H1 (cell line): ENCODE measurements at regions not wholly inside any gene's neighbourhood (a gene's known extent, or its start where the extent isn't known, plus 50 kb on each side); places are given as distances from the start of the nearest gene placed in this dataset.

Experiments
- CTCF ChIA-PET: fragments of 300-600 bp; sonication (Branson Sonifier 250); formaldehyde crosslinking; loops from one replicate; lab custom pipeline; 2021; ENCODE audit not compliant: partially characterized antibody; lab: Charles Lee
- POLR2A ChIA-PET: fragments of 300-600 bp; sonication (Branson Sonifier 250); formaldehyde crosslinking; loops from one replicate; lab custom pipeline; 2021; ENCODE audit warnings: inconsistent platforms; ENCODE audit not compliant: partially characterized antibody; lab: Charles Lee
- DNase-seq, 2 experiments: peaks; one replicate each; pipeline versions ENCODE4 v3.0.0 to v3.0.0-alpha.2; 2010 to 2022; ENCODE audit warnings: low spot score in 2 of 2, low read depth in 1 of 2, mixed read lengths in 1 of 2
- FAIRE-seq: peaks from 2 replicates; lab custom pipeline; 2011; peaks lifted over from hg19 to GRCh38; lab: Jason Lieb, UNC
- H2AFZ ChIP-seq: 2 replicates; pipeline ENCODE4 v1.8.1; 2012; ENCODE audit warnings: low read length, inconsistent platforms
- H2AK5ac ChIP-seq: 2 replicates; pipeline ENCODE4 v1.6.1; 2013; ENCODE audit warnings: low read depth, low read length
- H2BK120ac ChIP-seq: replicated peaks from 2 replicates; pipeline ENCODE3; 2013; ENCODE audit warnings: low read depth, low read length, inconsistent platforms
- H2BK12ac ChIP-seq: 2 replicates; pipeline ENCODE4 v1.6.1; 2013; ENCODE audit warnings: low read depth, low read length
- H2BK15ac ChIP-seq: 2 replicates; pipeline ENCODE4 v1.6.1; 2013; ENCODE audit warnings: low read length
- H2BK20ac ChIP-seq: 2 replicates; pipeline ENCODE4 v1.6.1; 2013; ENCODE audit warnings: low read length
- H2BK5ac ChIP-seq: 2 replicates; pipeline ENCODE4 v1.6.1; 2013; ENCODE audit warnings: low read depth, low read length
- H3K14ac ChIP-seq: 2 replicates; pipeline ENCODE4 v1.6.1; 2013; ENCODE audit warnings: inconsistent platforms; ENCODE audit not compliant: insufficient read length
- H3K18ac ChIP-seq: 2 replicates; pipeline ENCODE4 v1.6.1; 2013; ENCODE audit warnings: low read length; ENCODE audit errors: extremely low read depth
- H3K23ac ChIP-seq: 2 replicates; pipeline ENCODE4 v1.6.1; 2013; ENCODE audit warnings: inconsistent platforms; ENCODE audit not compliant: insufficient read length
- H3K23me2 ChIP-seq: 2 replicates; pipeline ENCODE4 v1.6.1; 2013; ENCODE audit warnings: low read depth, low read length
- H3K27ac ChIP-seq: 2 replicates; pipeline ENCODE4 v1.6.1; 2011; ENCODE audit warnings: low read depth, low read length, inconsistent platforms
- H3K27me3 ChIP-seq, 4 experiments: replicated peaks in 1 of 4; 1 replicate in 1 of 4; 2 replicates in 3 of 4; pipeline versions ENCODE4 v1.6.1 to v1.8.1; 2011 to 2013; ENCODE audit warnings: low read length in 3 of 4, mild to moderate bottlenecking in 3 of 4, inconsistent platforms in 2 of 4, mixed read lengths in 2 of 4, moderate library complexity in 1 of 4; ENCODE audit not compliant: control insufficient read depth in 3 of 4, insufficient read depth in 3 of 4; ENCODE audit errors: extremely low read depth in 1 of 4
- H3K36me3 ChIP-seq, 4 experiments: 2 replicates each; pipeline versions ENCODE4 v1.6.1 to v1.8.1; 2011 to 2013; ENCODE audit warnings: mild to moderate bottlenecking in 4 of 4, low read length in 3 of 4, moderate library complexity in 2 of 4, control low read depth in 1 of 4, inconsistent platforms in 1 of 4; ENCODE audit not compliant: insufficient read depth in 4 of 4, control insufficient read depth in 2 of 4
- H3K4ac ChIP-seq: replicated peaks from 2 replicates; pipeline ENCODE3; 2013; ENCODE audit warnings: low read length, low read depth, mixed read lengths, inconsistent platforms; ENCODE audit not compliant: insufficient read length
- H3K4me1 ChIP-seq, 4 experiments: replicated peaks in 1 of 4; 1 replicate in 1 of 4; 2 replicates in 3 of 4; pipeline versions ENCODE4 v1.6.1 to v1.8.1; 2011 to 2013; ENCODE audit warnings: low read length in 3 of 4, inconsistent platforms in 2 of 4, mixed read lengths in 1 of 4; ENCODE audit not compliant: insufficient read depth in 4 of 4, control insufficient read depth in 3 of 4
- H3K4me2 ChIP-seq, 2 experiments: 2 replicates each; pipeline versions ENCODE4 v1.6.1 to v1.8.1; 2011 to 2013; ENCODE audit warnings: low read depth in 2 of 2, low read length in 2 of 2, control low read depth in 1 of 2, inconsistent platforms in 1 of 2, mild to moderate bottlenecking in 1 of 2; ENCODE audit not compliant: insufficient read depth in 1 of 2
- H3K4me3 ChIP-seq, 4 experiments: fragments of 200-600, 300-600 bp in 1 of 4; sonication (generic), shearing (Covaris generic), sonication (Bioruptor Twin) in 1 of 4; 2 replicates each; pipeline versions ENCODE4 v1.5.1 to v1.8.1; 2011 to 2016; ENCODE audit warnings: low read length in 4 of 4, low read depth in 3 of 4, control low read depth in 2 of 4, inconsistent platforms in 2 of 4, mild to moderate bottlenecking in 2 of 4, mixed read lengths in 1 of 4, moderate library complexity in 1 of 4; ENCODE audit not compliant: insufficient read depth in 2 of 4; ENCODE audit errors: extremely low read depth in 1 of 4
- H3K56ac ChIP-seq: replicated peaks from 2 replicates; pipeline ENCODE3; 2013; ENCODE audit warnings: low read depth, mild to moderate bottlenecking, mixed read lengths, low read length, inconsistent platforms; ENCODE audit not compliant: insufficient read length
- H3K79me1 ChIP-seq: 2 replicates; pipeline ENCODE4 v1.6.1; 2013; ENCODE audit warnings: low read depth, low read length, control low read depth
- H3K79me2 ChIP-seq, 2 experiments: 2 replicates each; pipeline versions ENCODE4 v1.6.1 to v1.8.1; 2012 to 2013; ENCODE audit warnings: low read length in 2 of 2, mild to moderate bottlenecking in 2 of 2, inconsistent platforms in 1 of 2; ENCODE audit not compliant: insufficient read depth in 2 of 2, control insufficient read depth in 1 of 2
- H3K9ac ChIP-seq, 4 experiments: replicated peaks in 1 of 4; 1 replicate in 1 of 4; 2 replicates in 3 of 4; pipeline versions ENCODE4 v1.6.1 to v1.8.1; 2011 to 2013; ENCODE audit warnings: low read depth in 3 of 4, low read length in 3 of 4, control low read depth in 2 of 4, mild to moderate bottlenecking in 2 of 4, moderate library complexity in 2 of 4, inconsistent platforms in 1 of 4; ENCODE audit errors: extremely low read depth in 1 of 4
- H3K9me3 ChIP-seq, 2 experiments: 2 replicates each; pipeline versions ENCODE4 v1.6.1 to v1.8.1; 2012 to 2013; ENCODE audit warnings: mild to moderate bottlenecking in 2 of 2, moderate library complexity in 2 of 2, control low read depth in 1 of 2, inconsistent platforms in 1 of 2, low read depth in 1 of 2, low read length in 1 of 2, mixed read lengths in 1 of 2; ENCODE audit not compliant: insufficient read depth in 2 of 2
- H4K20me1 ChIP-seq, 2 experiments: replicated peaks in 1 of 2; 2 replicates each; pipeline versions ENCODE3 to v1.8.1; 2011 to 2013; ENCODE audit warnings: inconsistent platforms in 2 of 2, low read length in 2 of 2, mild to moderate bottlenecking in 1 of 2; ENCODE audit not compliant: insufficient read depth in 2 of 2, control insufficient read depth in 1 of 2
- H4K5ac ChIP-seq: 2 replicates; pipeline ENCODE4 v1.6.1; 2013; ENCODE audit warnings: low read length, low read depth, mixed read lengths, inconsistent platforms; ENCODE audit not compliant: insufficient read length
- H4K8ac ChIP-seq: 2 replicates; pipeline ENCODE4 v1.8.0; 2013; ENCODE audit warnings: mild to moderate bottlenecking, moderate library complexity, low read length, inconsistent platforms; ENCODE audit not compliant: insufficient read depth; ENCODE audit errors: extremely low read depth
- H4K91ac ChIP-seq: replicated peaks from 2 replicates; pipeline ENCODE3; 2013; ENCODE audit warnings: low read length, mixed read lengths, inconsistent platforms; ENCODE audit not compliant: insufficient read length
- BACH1 ChIP-seq: IDR thresholded peaks from 2 replicates; pipeline ENCODE4 v1.6.1; 2012; ENCODE audit warnings: low read length, improper control_type of control experiment
- CBX5 ChIP-seq: fragments of 300-800, 300-1000 bp; sonication (generic); IDR thresholded peaks from 2 replicates; pipeline ENCODE4 v1.7.1; 2016; ENCODE audit warnings: antibody characterized with exemption, low read length, low read depth
- CHD1 ChIP-seq: IDR thresholded peaks from 2 replicates; pipeline ENCODE4 v1.6.1; 2012; ENCODE audit warnings: low read depth, low read length, improper control_type of control experiment
- CHD2 ChIP-seq: IDR thresholded peaks from 2 replicates; pipeline ENCODE4 v1.6.1; 2012; ENCODE audit warnings: low read length, improper control_type of control experiment
- WGBS, 2 experiments: shearing (Covaris generic) in 1 of 2; methylation state at CpG; one replicate each; pipeline versions ENCODE4 v1.1.6 to v1.1.7; 2013 to 2015; ENCODE audit warnings: low lambda C conversion rate in 2 of 2, mixed read lengths in 2 of 2, inconsistent platforms in 1 of 2, low coverage in 1 of 2, missing lambda C conversion rate in 1 of 2; ENCODE audit not compliant: insufficient replicate concordance in 2 of 2, insufficient coverage in 1 of 2, insufficient read length in 1 of 2; ENCODE audit errors: extremely low coverage in 1 of 2, missing lambda C conversion rate in 1 of 2; 5-methylcytosine and 5-hydroxymethylcytosine counted together
- TF ChIP-seq, protein P1 (sequence below): IDR thresholded peaks from 2 replicates; pipeline ENCODE4 v1.6.1; 2011; ENCODE audit warnings: low read depth, mild to moderate bottlenecking, low read length; ENCODE audit not compliant: insufficient read depth
- TF ChIP-seq, protein P2 (sequence below): IDR thresholded peaks from 2 replicates; pipeline ENCODE4 v1.6.1; 2011; ENCODE audit warnings: low read length, improper control_type of control experiment

DNA sequence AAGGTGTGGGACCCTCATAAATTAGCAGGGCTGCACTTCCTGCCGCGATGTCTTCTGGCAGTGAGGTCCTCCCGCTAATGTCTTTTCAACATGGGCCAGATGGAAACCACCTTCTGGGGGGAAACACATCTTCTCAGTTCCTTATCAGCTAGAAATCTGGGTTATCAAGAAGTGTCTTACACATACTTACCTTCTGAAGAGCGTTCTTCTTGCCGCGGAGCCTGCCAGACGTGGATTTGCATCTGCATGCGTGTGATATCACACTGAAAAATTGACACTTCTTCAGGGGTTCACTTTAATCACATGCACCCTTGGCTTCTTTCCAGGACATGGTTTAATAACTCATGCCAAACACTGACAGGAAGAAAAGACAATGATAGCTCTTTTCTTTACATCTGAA, 163.5 kb upstream of the SOX11 start:
- Histone ChIP-seq H3K56ac (no peak overlapping the region), H3K79me1 (no peaks in the 10 kb centered on the region), H3K18ac (no peak overlapping the region), H2BK120ac (no peak overlapping the region), H2BK20ac (no peak overlapping the region), H3K4me3 (no peak overlapping the region), H2BK12ac (no peak overlapping the region), H3K23me2 (no peaks in the 10 kb centered on the region), H4K5ac (no peak overlapping the region), H2BK15ac (no peak overlapping the region), H4K8ac (no peak overlapping the region; the same call in 1 of the 2 replicates), H3K23ac (no peak overlapping the region), H4K91ac (no peak overlapping the region), H4K20me1 (no peaks in the 10 kb centered on the region), H3K9ac (no peak overlapping the region), H3K9me3 (no peaks in the 10 kb centered on the region), H3K36me3 (no peaks in the 10 kb centered on the region), H2AK5ac (no peak overlapping the region), H2AFZ (no peak overlapping the region), H3K14ac (no peak overlapping the region), H3K4me1 (no peaks in the 10 kb centered on the region), H3K79me2 (no peaks in the 10 kb centered on the region), H3K27me3 (no peaks in the 10 kb centered on the region), H3K4ac (no peak overlapping the region), H3K27ac (no peak overlapping the region), H2BK5ac (no peak overlapping the region), H3K4me2 (no peak overlapping the region)
- POLR2A ChIA-PET: no interaction called here
- no peak for FAIRE-seq
- CTCF ChIA-PET: interaction anchor here (1.0 kb wide), 1 partner anchor 33 kb away, joined by 4 read pairs; no protein-coding TSS in a partner anchor
- WGBS, 2 experiments: 98% methylated on average over 8 of the region's 8 CpGs; no CpG with 5 or more reads in 1 of the 2 experiments
- DNase-seq: no peak
- TF ChIP-seq CHD2: no peak
- TF ChIP-seq CBX5: no peak
- no peak for TF ChIP-seq CHD1
- TF ChIP-seq, protein P1, sequence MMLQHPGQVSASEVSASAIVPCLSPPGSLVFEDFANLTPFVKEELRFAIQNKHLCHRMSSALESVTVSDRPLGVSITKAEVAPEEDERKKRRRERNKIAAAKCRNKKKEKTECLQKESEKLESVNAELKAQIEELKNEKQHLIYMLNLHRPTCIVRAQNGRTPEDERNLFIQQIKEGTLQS: no peak
- no peak for TF ChIP-seq BACH1
- TF ChIP-seq, protein P2, sequence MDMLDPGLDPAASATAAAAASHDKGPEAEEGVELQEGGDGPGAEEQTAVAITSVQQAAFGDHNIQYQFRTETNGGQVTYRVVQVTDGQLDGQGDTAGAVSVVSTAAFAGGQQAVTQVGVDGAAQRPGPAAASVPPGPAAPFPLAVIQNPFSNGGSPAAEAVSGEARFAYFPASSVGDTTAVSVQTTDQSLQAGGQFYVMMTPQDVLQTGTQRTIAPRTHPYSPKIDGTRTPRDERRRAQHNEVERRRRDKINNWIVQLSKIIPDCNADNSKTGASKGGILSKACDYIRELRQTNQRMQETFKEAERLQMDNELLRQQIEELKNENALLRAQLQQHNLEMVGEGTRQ: no peak
